SK-N-SH (cell line): ENCODE measurements at regions not wholly inside any gene's neighbourhood (a gene's known extent, or its start where the extent isn't known, plus 50 kb on each side); places are given as distances from the start of the nearest gene placed in this dataset.

ENCODE experiments used
- CTCF ChIA-PET: fragments of 300-600, 350-600 bp; formaldehyde crosslinking; extraction: SDS; loops from one replicate; lab custom pipeline; 2021; lab: Yijun Ruan, JAX
- POLR2A ChIA-PET: fragments of 350-600 bp; sonication (Branson Sonifier 250); formaldehyde crosslinking; extraction: SDS; loops from one replicate; lab custom pipeline; 2020; ENCODE audit warnings: antibody characterized with exemption, inconsistent platforms; lab: Yijun Ruan, JAX
- DNase-seq: peaks from one replicate; pipeline ENCODE4 v3.0.0; 2012
- H2AFZ ChIP-seq: fragments of 200-600 bp; sonication (generic); 2 replicates; pipeline ENCODE4 v1.8.1; 2016; ENCODE audit warnings: antibody characterized with exemption, mild to moderate bottlenecking, low read depth
- H3F3A ChIP-seq: fragments of 200-600 bp; sonication (generic); replicated peaks from 2 replicates; pipeline ENCODE3; 2016; ENCODE audit warnings: antibody characterized with exemption, mild to moderate bottlenecking; ENCODE audit not compliant: insufficient read depth
- H3K27ac ChIP-seq, 2 experiments: fragments of 200-500 bp in 1 of 2; fragments of 200-600 bp in 1 of 2; sonication (Bioruptor generic) in 1 of 2; sonication (generic), shearing (Covaris generic) in 1 of 2; 2 replicates each; pipeline versions ENCODE4 v1.5.1 to v1.6.1; 2014 to 2016; ENCODE audit warnings: low read depth in 2 of 2, inconsistent platforms in 1 of 2, low read length in 1 of 2, mild to moderate bottlenecking in 1 of 2, mixed read lengths in 1 of 2
- H3K27me3 ChIP-seq: fragments of 200-600 bp; sonication (generic), shearing (Covaris generic); 2 replicates; pipeline ENCODE4 v1.6.1; 2016; ENCODE audit warnings: mixed run types; ENCODE audit not compliant: insufficient read depth
- H3K36me3 ChIP-seq, 2 experiments: fragments of 200-500 bp in 1 of 2; fragments of 200-600 bp in 1 of 2; sonication (Bioruptor generic) in 1 of 2; sonication (generic) in 1 of 2; replicated peaks in 1 of 2; 2 replicates each; pipeline versions ENCODE3 to v1.5.1; 2014 to 2016; ENCODE audit warnings: low read length in 1 of 2, mild to moderate bottlenecking in 1 of 2; ENCODE audit not compliant: insufficient read depth in 2 of 2, control insufficient read depth in 1 of 2
- H3K4me1 ChIP-seq, 2 experiments: fragments of 200-500 bp in 1 of 2; fragments of 200-600 bp in 1 of 2; sonication (Bioruptor generic) in 1 of 2; sonication (generic), shearing (Covaris generic) in 1 of 2; 2 replicates each; pipeline versions ENCODE4 v1.5.1 to v1.6.1; 2014 to 2016; ENCODE audit warnings: low read depth in 1 of 2, low read length in 1 of 2, mixed run types in 1 of 2; ENCODE audit not compliant: insufficient read depth in 2 of 2, control insufficient read depth in 1 of 2
- H3K4me2 ChIP-seq: fragments of 200-600 bp; sonication (generic), shearing (Covaris generic); 2 replicates; pipeline ENCODE4 v1.6.1; 2017; ENCODE audit warnings: mixed run types
- H3K4me3 ChIP-seq, 2 experiments: fragments of 200-500 bp in 1 of 2; fragments of 200-600 bp in 1 of 2; sonication (Bioruptor generic) in 1 of 2; sonication (generic), shearing (Covaris generic) in 1 of 2; 2 replicates each; pipeline versions ENCODE4 v1.5.1 to v1.8.1; 2014 to 2016; ENCODE audit warnings: low read depth in 2 of 2, inconsistent platforms in 1 of 2, low read length in 1 of 2, mild to moderate bottlenecking in 1 of 2, mixed read lengths in 1 of 2, moderate library complexity in 1 of 2
- H3K79me2 ChIP-seq: fragments of 200-600 bp; sonication (generic); 2 replicates; pipeline ENCODE4 v1.8.1; 2017; ENCODE audit warnings: mild to moderate bottlenecking; ENCODE audit not compliant: insufficient read depth
- H3K9ac ChIP-seq: fragments of 200-600 bp; sonication (generic); 2 replicates; pipeline ENCODE4 v1.6.1; 2017; ENCODE audit warnings: mixed run types
- H3K9me2 ChIP-seq: fragments of 200-600 bp; sonication (generic); 2 replicates; pipeline ENCODE4 v1.6.1; 2017; ENCODE audit warnings: mixed run types
- H3K9me3 ChIP-seq: fragments of 200-600 bp; sonication (generic); 2 replicates; pipeline ENCODE4 v1.6.1; 2017; ENCODE audit warnings: mixed run types, mild to moderate bottlenecking, moderate library complexity
- H4K20me1 ChIP-seq: fragments of 200-600 bp; sonication (generic); 2 replicates; pipeline ENCODE4 v1.6.1; 2017; ENCODE audit warnings: mild to moderate bottlenecking, mixed run types; ENCODE audit not compliant: insufficient read depth
- ELF1 ChIP-seq: IDR thresholded peaks from 2 replicates; pipeline ENCODE4 v1.4.0; 2012
- EZH2phosphoT487 ChIP-seq: fragments of 200-600 bp; sonication (generic); IDR thresholded peaks from 2 replicates; pipeline ENCODE4 v1.6.1; 2017; ENCODE audit warnings: low read depth, mixed run types, mild to moderate bottlenecking, antibody characterized with exemption, moderate library complexity, borderline replicate concordance
- FOSL2 ChIP-seq: IDR thresholded peaks from 2 replicates; pipeline ENCODE4 v1.4.0; 2012; ENCODE audit warnings: low read depth, mild to moderate bottlenecking, moderate library complexity, borderline replicate concordance
- FOXJ3 ChIP-seq: sonication (generic); formaldehyde crosslinking; IDR thresholded peaks from 2 replicates; pipeline ENCODE4 v1.5.1; 2020; ENCODE audit warnings: mild to moderate bottlenecking, missing genetic modification reagents
- FOXM1 ChIP-seq: IDR thresholded peaks from 2 replicates; pipeline ENCODE4 v1.4.0; 2012; ENCODE audit warnings: low read depth, mild to moderate bottlenecking
- GABPA ChIP-seq: IDR thresholded peaks from 2 replicates; pipeline ENCODE4 v1.4.0; 2012; ENCODE audit warnings: low read depth, mild to moderate bottlenecking
- GATA2 ChIP-seq: sonication (generic); formaldehyde crosslinking; IDR thresholded peaks from 2 replicates; pipeline ENCODE4 v1.5.0; 2020; ENCODE audit warnings: mild to moderate bottlenecking, missing genetic modification reagents
- JUND ChIP-seq: IDR thresholded peaks from 2 replicates; pipeline ENCODE4 v1.4.0; 2012
- MAX ChIP-seq: IDR thresholded peaks from 2 replicates; pipeline ENCODE4 v1.4.0; 2012; ENCODE audit warnings: low read depth
- MEF2A ChIP-seq: IDR thresholded peaks from 2 replicates; pipeline ENCODE4 v1.4.0; 2012; ENCODE audit warnings: low read depth, borderline replicate concordance
- NRF1 ChIP-seq: IDR thresholded peaks from 2 replicates; pipeline ENCODE4 v1.6.1; 2012; ENCODE audit warnings: low read depth, mild to moderate bottlenecking, low read length
- RAD21 ChIP-seq: IDR thresholded peaks from 2 replicates; pipeline ENCODE4 v1.6.1; 2012; ENCODE audit warnings: mild to moderate bottlenecking, low read length
- RCOR1 ChIP-seq: fragments of 150-350 bp; IDR thresholded peaks from 2 replicates; pipeline ENCODE4 v1.6.1; 2017; ENCODE audit warnings: antibody characterized with exemption, low read length
- REST ChIP-seq: IDR thresholded peaks from 2 replicates; pipeline ENCODE4 v1.6.1; 2012; ENCODE audit warnings: mild to moderate bottlenecking, low read depth, low read length, moderate library complexity
- RFX5 ChIP-seq: IDR thresholded peaks from 2 replicates; pipeline ENCODE4 v1.6.1; 2012; ENCODE audit warnings: mild to moderate bottlenecking, improper control_type of control experiment, low read length
- RXRA ChIP-seq: IDR thresholded peaks from 2 replicates; pipeline ENCODE4 v1.4.0; 2012; ENCODE audit warnings: low read depth, mild to moderate bottlenecking, borderline replicate concordance
- USF1 ChIP-seq: IDR thresholded peaks from 2 replicates; pipeline ENCODE4 v1.4.0; 2012; ENCODE audit warnings: low read depth, borderline replicate concordance
- USF2 ChIP-seq: fragments of 150-350 bp; IDR thresholded peaks from 2 replicates; pipeline ENCODE4 v1.6.1; 2017; ENCODE audit warnings: antibody characterized with exemption, low read length, low read depth, borderline replicate concordance
- YY1 ChIP-seq: IDR thresholded peaks from 2 replicates; pipeline ENCODE4 v1.4.0; 2012; ENCODE audit warnings: low read depth, mild to moderate bottlenecking
- WGBS: methylation state at CpG from one replicate; pipeline ENCODE4 v1.1.6; 2017; ENCODE audit warnings: low lambda C conversion rate; 5-methylcytosine and 5-hydroxymethylcytosine counted together

GRCh38 chr9:87357600-87357999 lies 140.1 kb upstream of the DAPK1 start:
- H3K9ac ChIP-seq = no peak overlapping the region
- POLR2A ChIA-PET = no interaction called here
- no peaks in the 10 kb centered on the region for H3K79me2 ChIP-seq
- no peak overlapping the region for H2AFZ ChIP-seq
- no peak for TF ChIP-seq FOSL2
- no peak for TF ChIP-seq GABPA
- TF ChIP-seq REST = no peak
- no peak for TF ChIP-seq MAX
- TF ChIP-seq RAD21 = no peak
- no peak for TF ChIP-seq JUND
- no peak for TF ChIP-seq FOXJ3 (CRISPR knock-in tag)
- no peak for TF ChIP-seq RFX5
- no peak for TF ChIP-seq RXRA
- TF ChIP-seq EZH2phosphoT487 = no peak
- no peak for TF ChIP-seq NRF1
- no peak for TF ChIP-seq USF2
- no peak for TF ChIP-seq RCOR1
- no peak for TF ChIP-seq FOXM1
- TF ChIP-seq ELF1 = no peak
- no peak for TF ChIP-seq GATA2
- TF ChIP-seq USF1 = no peak
- TF ChIP-seq YY1 = no peak
- no peak for TF ChIP-seq MEF2A
- TF ChIP-seq, all 33 proteins: peak for 0
- CTCF ChIA-PET = interaction anchor here (0.8 to 1.8 kb wide), 2 partner anchors 305 to 306 kb away, joined by 3 to 7 read pairs; no protein-coding TSS in a partner anchor
- Histone ChIP-seq H3K4me1 (no peaks in the 10 kb centered on the region), H4K20me1 (no peaks in the 10 kb centered on the region), H3K27me3 (no peaks in the 10 kb centered on the region), H3F3A (no peaks in the 10 kb centered on the region), H3K36me3 (no peaks in the 10 kb centered on the region), H3K9me3 (no peaks in the 10 kb centered on the region), H3K4me3 (no peak overlapping the region), H3K9me2 (no peaks in the 10 kb centered on the region), H3K27ac (no peak overlapping the region), H3K4me2 (no peak overlapping the region)
- DNase-seq = no peak
- 39% methylated on average over 1 of the region's 1 CpG for WGBS
